HCT116 (cell line): ENCODE measurements at regions not wholly inside any gene's neighbourhood (a gene's known extent, or its start where the extent isn't known, plus 50 kb on each side); places are given as distances from the start of the nearest gene placed in this dataset.
"Not testable (repeated sequence)": the region's sequence is repeated elsewhere in the genome, so short reads cannot be mapped to it uniquely, and the experiment has no call there.

Experiments
- ATAC-seq: fragments of 200-7000 bp; cut with Tn5 transposase; 2 replicates; pipeline ENCODE4 v1.9.1; 2020; ENCODE audit warnings: mild to moderate bottlenecking, moderate library complexity
- BruUV-seq: library from RNA; stranded (reverse); fragments of 400-500 nt; replicated peaks from 2 replicates; lab custom pipeline; 2021; lab: Mats Ljungman, UMichigan
- CTCF ChIA-PET: fragments of 300-600 bp; sonication (Branson Sonifier 250); formaldehyde crosslinking; loops from one replicate; lab custom pipeline; 2021; ENCODE audit warnings: antibody characterized with exemption; lab: Charles Lee
- POLR2A ChIA-PET: fragments of 300-600, 350-600 bp; sonication (Branson Sonifier 250); formaldehyde crosslinking; loops from one replicate; lab custom pipeline; 2021; ENCODE audit warnings: antibody characterized with exemption; lab: Charles Lee
- RAD21 ChIA-PET, 2 experiments: fragments of 300-600 bp; sonication (Branson Sonifier 250); formaldehyde crosslinking; loops; one replicate each; lab custom pipeline; 2023; ENCODE audit warnings: low total read pairs in 2 of 2; ENCODE audit not compliant: uncharacterized antibody in 2 of 2, unreplicated experiment in 2 of 2, low non-redundant PET in 1 of 2; lab: Charles Lee
- DNase-seq: peaks from one replicate; pipeline ENCODE4 v3.0.0-alpha.2; 2010; ENCODE audit warnings: low read depth, low spot score
- H2AFZ ChIP-seq: fragments of 200-600 bp; shearing (Covaris generic), sonication (generic); 2 replicates; pipeline ENCODE4 v1.6.1; 2017; ENCODE audit warnings: low read depth, mixed run types, mixed read lengths, antibody characterized with exemption, low read length; ENCODE audit not compliant: poor library complexity, severe bottlenecking
- H3K27ac ChIP-seq: 2 replicates; pipeline ENCODE4 v1.5.1; 2012; ENCODE audit warnings: low read depth, low read length
- H3K27me3 ChIP-seq: fragments of 200-600 bp; sonication (generic); 2 replicates; pipeline ENCODE4 v1.6.1; 2016; ENCODE audit warnings: mixed run types, low read length, mixed read lengths; ENCODE audit not compliant: insufficient read depth
- H3K36me3 ChIP-seq, 2 experiments: fragments of 200-500 bp in 1 of 2; fragments of 200-600 bp in 1 of 2; sonication (Bioruptor generic) in 1 of 2; sonication (generic) in 1 of 2; 2 replicates each; pipeline versions ENCODE4 v1.5.1 to v1.6.1; 2014 to 2016; ENCODE audit warnings: low read length in 2 of 2, inconsistent platforms in 1 of 2, mixed read lengths in 1 of 2, mixed run types in 1 of 2; ENCODE audit not compliant: insufficient read depth in 2 of 2, control insufficient read depth in 1 of 2
- H3K4me1 ChIP-seq, 2 experiments: fragments of 200-600 bp in 1 of 2; sonication (generic) in 1 of 2; 2 replicates each; pipeline versions ENCODE4 v1.5.1 to v1.6.1; 2012 to 2017; ENCODE audit warnings: low read length in 2 of 2, inconsistent platforms in 1 of 2, mild to moderate bottlenecking in 1 of 2, mixed read lengths in 1 of 2, mixed run types in 1 of 2, moderate library complexity in 1 of 2; ENCODE audit not compliant: insufficient read depth in 2 of 2, control insufficient read depth in 1 of 2
- H3K4me2 ChIP-seq: fragments of 200-600 bp; sonication (generic); 2 replicates; pipeline ENCODE4 v1.6.1; 2017; ENCODE audit warnings: mixed run types, low read length, mixed read lengths
- H3K4me3 ChIP-seq, 2 experiments: fragments of 200-600 bp in 1 of 2; sonication (generic) in 1 of 2; replicated peaks in 1 of 2; 2 replicates each; pipeline ENCODE4 v1.5.1; 2011 to 2016; ENCODE audit warnings: low read length in 2 of 2, control low read depth in 1 of 2, low read depth in 1 of 2, mild to moderate bottlenecking in 1 of 2, mixed read lengths in 1 of 2, mixed run types in 1 of 2
- H3K79me2 ChIP-seq: fragments of 200-600 bp; sonication (generic); 2 replicates; pipeline ENCODE4 v1.6.1; 2017; ENCODE audit warnings: mild to moderate bottlenecking, mixed run types, low read length, moderate library complexity, mixed read lengths; ENCODE audit not compliant: insufficient read depth
- H3K9ac ChIP-seq: fragments of 200-600 bp; sonication (generic); 2 replicates; pipeline ENCODE4 v1.6.1; 2016; ENCODE audit warnings: low read length, mixed read lengths
- H3K9me2 ChIP-seq: fragments of 200-600 bp; sonication (generic), shearing (Covaris generic); 2 replicates; pipeline ENCODE4 v1.6.1; 2017; ENCODE audit warnings: mixed run types, mild to moderate bottlenecking, moderate library complexity; ENCODE audit not compliant: insufficient read depth
- H3K9me3 ChIP-seq, 2 experiments: fragments of 200-500 bp in 1 of 2; fragments of 200-600 bp in 1 of 2; sonication (Bioruptor generic) in 1 of 2; sonication (generic) in 1 of 2; 2 replicates each; pipeline ENCODE4 v1.6.1; 2014 to 2017; ENCODE audit warnings: low read length in 2 of 2, mixed read lengths in 2 of 2, inconsistent platforms in 1 of 2, low read depth in 1 of 2, mild to moderate bottlenecking in 1 of 2, mixed run types in 1 of 2, moderate library complexity in 1 of 2; ENCODE audit not compliant: control insufficient read depth in 1 of 2, insufficient read depth in 1 of 2
- H4K20me1 ChIP-seq: fragments of 200-600 bp; sonication (generic), shearing (Covaris generic); 2 replicates; pipeline ENCODE4 v1.6.1; 2017; ENCODE audit warnings: mixed run types, mild to moderate bottlenecking, moderate library complexity; ENCODE audit not compliant: insufficient read depth
- ATF3 ChIP-seq: IDR thresholded peaks from 2 replicates; pipeline ENCODE4 v1.6.1; 2012
- CEBPB ChIP-seq: IDR thresholded peaks from 2 replicates; pipeline ENCODE4 v1.6.1; 2012; ENCODE audit warnings: low read depth
- EGR1 ChIP-seq: IDR thresholded peaks from 2 replicates; pipeline ENCODE4 v1.6.1; 2012; ENCODE audit warnings: low read depth
- EZH2phosphoT487 ChIP-seq: fragments of 200-600 bp; IDR thresholded peaks from 2 replicates; pipeline ENCODE4 v1.6.1; 2018; ENCODE audit warnings: antibody characterized with exemption, borderline replicate concordance
- FOSL1 ChIP-seq: IDR thresholded peaks from 2 replicates; pipeline ENCODE4 v1.6.1; 2012; ENCODE audit warnings: low read depth
- JUND ChIP-seq: IDR thresholded peaks from 2 replicates; pipeline ENCODE4 v1.6.1; 2012
- POLR2A ChIP-seq: IDR thresholded peaks from 2 replicates; pipeline ENCODE4 v1.7.0; 2011; ENCODE audit warnings: borderline replicate concordance; ENCODE audit not compliant: insufficient read depth, insufficient read length; ENCODE audit errors: extremely low read depth
- POLR2AphosphoS5 ChIP-seq: IDR thresholded peaks from 2 replicates; pipeline ENCODE4 v1.6.1; 2011; ENCODE audit warnings: mild to moderate bottlenecking, low read depth, low read length, moderate library complexity
- RAD21 ChIP-seq: IDR thresholded peaks from 2 replicates; pipeline ENCODE4 v1.6.1; 2012; ENCODE audit warnings: low read depth, mild to moderate bottlenecking
- REST ChIP-seq: IDR thresholded peaks from 2 replicates; pipeline ENCODE4 v1.6.1; 2012; ENCODE audit warnings: low read depth
- SP1 ChIP-seq: IDR thresholded peaks from 2 replicates; pipeline ENCODE4 v1.6.1; 2012; ENCODE audit warnings: low read depth
- TCF7L2 ChIP-seq: IDR thresholded peaks from 2 replicates; pipeline ENCODE4 v1.7.0; 2011; ENCODE audit warnings: borderline replicate concordance, inconsistent platforms; ENCODE audit not compliant: insufficient read depth, insufficient read length; ENCODE audit errors: extremely low read depth
- YY1 ChIP-seq: IDR thresholded peaks from 2 replicates; pipeline ENCODE4 v1.6.1; 2011; ENCODE audit warnings: low read length, low read depth, moderate library complexity, mild to moderate bottlenecking; ENCODE audit not compliant: insufficient replicate concordance; ENCODE audit errors: extremely low read depth
- ZNF274 ChIP-seq: fragments of 200-500 bp; sonication (Bioruptor generic); IDR thresholded peaks from 2 replicates; pipeline ENCODE4 v1.6.1; 2014; ENCODE audit warnings: mild to moderate bottlenecking, low read depth, low read length, inconsistent platforms
- intact Hi-C: fragments of 100-400 bp; cut with micrococcal nuclease; formaldehyde crosslinking; loops from 2 replicates; pipeline ENCODE4 v1.10.0; 2022

GRCh38 chr13:30054546-30054945 lies 204.1 kb upstream of the UBL3 start:
- RAD21 ChIA-PET, H3K27me3 ChIP-seq, H3K79me2 ChIP-seq, H3K9me3 ChIP-seq, CTCF ChIA-PET, intact Hi-C loops, H3K4me1 ChIP-seq, H3K4me2 ChIP-seq, H3K9me2 ChIP-seq, BruUV-seq, H3K36me3 ChIP-seq, H4K20me1 ChIP-seq, H3K4me3 ChIP-seq, H3K9ac ChIP-seq, ATAC-seq, H2AFZ ChIP-seq, POLR2A ChIA-PET, DNase-seq, H3K27ac ChIP-seq: not testable (repeated sequence)

- Histone ChIP-seq H3K27me3 (no peaks in the 10 kb centered on the region), H3K4me3 (no peak overlapping the region), H3K9ac (no peak overlapping the region), H4K20me1 (no peaks in the 10 kb centered on the region), H3K36me3 (no peaks in the 10 kb centered on the region), H3K79me2 (no peaks in the 10 kb centered on the region), H3K4me1 (no peaks in the 10 kb centered on the region), H3K27ac (no peak overlapping the region), H3K9me3 (no peaks in the 10 kb centered on the region), H2AFZ (no peak overlapping the region), H3K4me2 (no peak overlapping the region), H3K9me2 (no peaks in the 10 kb centered on the region)
- BruUV-seq: no TSS peak
- ATAC-seq (no peak), DNase-seq (no peak)
- intact Hi-C loops: no loop called here
- ChIA-PET CTCF (no interaction called here), RAD21 (no interaction called here), POLR2A (no interaction called here)
- TF ChIP-seq REST (no peak), JUND (no peak), ZNF274 (no peak), YY1 (no peak), SP1 (no peak), POLR2A (no peak), FOSL1 (no peak), EGR1 (no peak), POLR2AphosphoS5 (no peak), EZH2phosphoT487 (no peak), CEBPB (no peak), RAD21 (no peak), ATF3 (no peak), TCF7L2 (no peak)
Measured at GRCh38 chr13:30053939-30054338, 203.5 kb upstream of the UBL3 start.
